PC-3 (cell line): ENCODE measurements at regions not wholly inside any gene's neighbourhood (a gene's known extent, or its start where the extent isn't known, plus 50 kb on each side); places are given as distances from the start of the nearest gene placed in this dataset.

ENCODE experiments used
- ATAC-seq: fragments of 200-7000 bp; cut with Tn5 transposase; 2 replicates; pipeline ENCODE4 v1.9.1; 2020; ENCODE audit warnings: mild to moderate bottlenecking, moderate library complexity
- BruUV-seq: library from RNA; stranded (reverse); fragments of 400-500 nt; replicated peaks from 2 replicates; lab custom pipeline; 2021; lab: Mats Ljungman, UMichigan
- CTCF ChIA-PET: fragments of 300-600 bp; sonication (Branson Sonifier 250); formaldehyde crosslinking; loops from one replicate; lab custom pipeline; 2022; ENCODE audit warnings: antibody characterized with exemption; lab: Charles Lee
- POLR2A ChIA-PET: fragments of 300-600 bp; sonication (Branson Sonifier 250); formaldehyde crosslinking; loops from one replicate; lab custom pipeline; 2022; ENCODE audit warnings: antibody characterized with exemption; ENCODE audit not compliant: unreplicated experiment; lab: Charles Lee
- DNase-seq: peaks from one replicate; pipeline ENCODE4 v3.0.0-alpha.2; 2015
- H2AFZ ChIP-seq: fragments of 300-600 bp; sonication (generic); 2 replicates; pipeline ENCODE4 v1.6.0; 2016; ENCODE audit warnings: antibody characterized with exemption, low read length
- H3F3A ChIP-seq: fragments of 300-600 bp; sonication (generic); one replicate; pipeline ENCODE4 v1.6.0; 2017; ENCODE audit warnings: antibody characterized with exemption, low read length, control low read depth, mild to moderate bottlenecking; ENCODE audit not compliant: unreplicated experiment
- H3K27ac ChIP-seq: fragments of 300-600 bp; sonication (generic); 2 replicates; pipeline ENCODE4 v1.5.1; 2016; ENCODE audit warnings: mild to moderate bottlenecking, low read length
- H3K27me3 ChIP-seq: fragments of 300-600 bp; sonication (generic); 2 replicates; pipeline ENCODE4 v1.6.1; 2016; ENCODE audit warnings: low read length, mixed read lengths
- H3K36me3 ChIP-seq: fragments of 300-600 bp; sonication (generic); 2 replicates; pipeline ENCODE4 v1.6.1; 2016; ENCODE audit warnings: low read depth, mixed run types, low read length, mixed read lengths
- H3K4me1 ChIP-seq: fragments of 300-600 bp; sonication (generic); 2 replicates; pipeline ENCODE4 v1.5.1; 2016; ENCODE audit warnings: low read length; ENCODE audit not compliant: insufficient read depth
- H3K4me2 ChIP-seq: fragments of 300-600 bp; sonication (generic); 2 replicates; pipeline ENCODE4 v1.6.0; 2016; ENCODE audit warnings: low read length
- H3K4me3 ChIP-seq: fragments of 300-600 bp; sonication (generic); 2 replicates; pipeline ENCODE4 v1.5.1; 2016; ENCODE audit warnings: mild to moderate bottlenecking, low read length, mixed read lengths
- H3K79me2 ChIP-seq: fragments of 300-600 bp; sonication (generic); 2 replicates; pipeline ENCODE4 v1.6.1; 2017; ENCODE audit warnings: low read length, mixed read lengths
- H3K9ac ChIP-seq: fragments of 300-600 bp; sonication (generic); 2 replicates; pipeline ENCODE4 v1.6.0; 2016; ENCODE audit warnings: mild to moderate bottlenecking, low read length
- H3K9me2 ChIP-seq: fragments of 300-600 bp; sonication (generic); replicated peaks from 2 replicates; pipeline ENCODE4 v1.6.1; 2016; ENCODE audit warnings: mixed run types, low read length, mixed read lengths
- H3K9me3 ChIP-seq: fragments of 300-600 bp; sonication (generic); 2 replicates; pipeline ENCODE4 v1.6.1; 2016; ENCODE audit warnings: low read length, mixed read lengths
- H4K20me1 ChIP-seq: fragments of 300-600 bp; sonication (generic); 2 replicates; pipeline ENCODE4 v1.6.1; 2016; ENCODE audit warnings: low read length, mixed read lengths
- EZH2 ChIP-seq: fragments of 300-600 bp; sonication (generic); IDR thresholded peaks from one replicate; pipeline ENCODE4 v1.6.1; 2017; ENCODE audit warnings: antibody characterized with exemption, mild to moderate bottlenecking, low read length; ENCODE audit not compliant: unreplicated experiment
- EZH2phosphoT487 ChIP-seq: fragments of 300-600 bp; sonication (generic); IDR thresholded peaks from 2 replicates; pipeline ENCODE4 v1.6.1; 2018; ENCODE audit warnings: mild to moderate bottlenecking, antibody characterized with exemption, low read length, borderline replicate concordance
- intact Hi-C: fragments of 100-400 bp; cut with micrococcal nuclease; formaldehyde crosslinking; loops from 2 replicates; pipeline ENCODE4 v1.9.0; 2023
- TF ChIP-seq, protein P1 (sequence below): fragments of 300-600 bp; sonication (generic); conservative IDR thresholded peaks from 2 replicates; pipeline ENCODE4 v1.5.1; 2017; ENCODE audit warnings: antibody characterized with exemption, low read depth, mild to moderate bottlenecking, low read length

DNA sequence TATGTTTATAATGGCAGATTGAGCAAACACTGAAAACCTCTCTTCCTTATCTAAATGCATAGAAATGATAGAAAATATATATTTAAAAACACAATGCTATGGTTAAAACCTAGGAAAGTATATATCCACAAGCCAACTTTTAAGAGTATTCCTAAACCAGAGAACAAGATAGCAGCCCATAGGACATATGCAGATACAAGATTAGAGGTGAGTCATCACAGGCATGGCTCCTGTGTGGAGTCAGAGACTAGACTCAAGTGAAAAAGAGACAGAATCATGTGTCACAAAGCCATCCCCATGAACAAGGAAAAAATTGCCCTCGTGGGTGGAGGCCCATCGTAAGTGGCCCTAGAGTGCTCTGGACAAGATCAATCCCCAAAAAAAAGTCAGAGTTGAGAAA is 199.4 kb upstream of the PPP2R3A start:
- no peak overlapping the region for H3K4me2 ChIP-seq
- H4K20me1 ChIP-seq = no peaks in the 10 kb centered on the region
- intact Hi-C loops = no loop called here
- no peak for TF ChIP-seq EZH2phosphoT487
- TF ChIP-seq, protein P1, sequence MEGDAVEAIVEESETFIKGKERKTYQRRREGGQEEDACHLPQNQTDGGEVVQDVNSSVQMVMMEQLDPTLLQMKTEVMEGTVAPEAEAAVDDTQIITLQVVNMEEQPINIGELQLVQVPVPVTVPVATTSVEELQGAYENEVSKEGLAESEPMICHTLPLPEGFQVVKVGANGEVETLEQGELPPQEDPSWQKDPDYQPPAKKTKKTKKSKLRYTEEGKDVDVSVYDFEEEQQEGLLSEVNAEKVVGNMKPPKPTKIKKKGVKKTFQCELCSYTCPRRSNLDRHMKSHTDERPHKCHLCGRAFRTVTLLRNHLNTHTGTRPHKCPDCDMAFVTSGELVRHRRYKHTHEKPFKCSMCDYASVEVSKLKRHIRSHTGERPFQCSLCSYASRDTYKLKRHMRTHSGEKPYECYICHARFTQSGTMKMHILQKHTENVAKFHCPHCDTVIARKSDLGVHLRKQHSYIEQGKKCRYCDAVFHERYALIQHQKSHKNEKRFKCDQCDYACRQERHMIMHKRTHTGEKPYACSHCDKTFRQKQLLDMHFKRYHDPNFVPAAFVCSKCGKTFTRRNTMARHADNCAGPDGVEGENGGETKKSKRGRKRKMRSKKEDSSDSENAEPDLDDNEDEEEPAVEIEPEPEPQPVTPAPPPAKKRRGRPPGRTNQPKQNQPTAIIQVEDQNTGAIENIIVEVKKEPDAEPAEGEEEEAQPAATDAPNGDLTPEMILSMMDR = no peak
- POLR2A ChIA-PET = no interaction called here
- H3K27ac ChIP-seq = no peak overlapping the region
- no peak for DNase-seq
- H3K27me3 ChIP-seq = no peaks in the 10 kb centered on the region
- H2AFZ ChIP-seq = no peak overlapping the region
- H3K4me1 ChIP-seq = no peaks in the 10 kb centered on the region
- no peak overlapping the region for H3K9ac ChIP-seq
- BruUV-seq = no TSS peak
- H3K79me2 ChIP-seq = no peaks in the 10 kb centered on the region
- ATAC-seq = no peak
- no peaks in the 10 kb centered on the region for H3K9me3 ChIP-seq
- H3K36me3 ChIP-seq = no peaks in the 10 kb centered on the region
- CTCF ChIA-PET = no interaction called here
- H3K4me3 ChIP-seq = no peak overlapping the region
- H3F3A ChIP-seq = no peaks in the 10 kb centered on the region
- no peaks in the 10 kb centered on the region for H3K9me2 ChIP-seq

DNA sequence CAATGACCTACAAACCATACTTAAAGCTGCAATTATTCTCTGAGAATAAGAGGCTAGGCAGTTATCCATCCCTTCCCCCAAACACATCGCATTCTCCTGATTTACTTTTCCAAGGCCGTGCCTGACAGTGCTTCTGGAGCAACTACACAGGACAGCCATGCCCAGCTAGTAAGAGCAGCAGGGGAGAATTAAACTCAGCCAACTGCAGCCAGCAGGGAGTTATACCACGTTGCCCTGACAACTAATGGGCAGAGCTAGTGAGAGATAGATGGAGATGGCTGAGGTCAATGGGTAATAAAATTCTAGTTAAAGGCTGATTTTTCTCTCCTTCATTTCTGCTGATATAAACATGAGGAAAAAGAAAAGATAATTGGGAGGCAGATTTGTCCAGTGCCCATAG is 193.8 kb upstream of the PPP2R3A start:
- no peaks in the 10 kb centered on the region for H3K4me1 ChIP-seq
- H3K79me2 ChIP-seq = no peaks in the 10 kb centered on the region
- TF ChIP-seq, protein P1 = no peak
- TF ChIP-seq EZH2phosphoT487 (no peak), EZH2 (no peak)
- H3K36me3 ChIP-seq = no peaks in the 10 kb centered on the region
- intact Hi-C loops = no loop called here
- DNase-seq (no peak), ATAC-seq (no peak)
- H3K9ac ChIP-seq = no peak overlapping the region
- H3K27me3 ChIP-seq = no peaks in the 10 kb centered on the region
- no peaks in the 10 kb centered on the region for H3K9me3 ChIP-seq
- ChIA-PET CTCF (no interaction called here), POLR2A (no interaction called here)
- H4K20me1 ChIP-seq = no peaks in the 10 kb centered on the region
- no peak overlapping the region for H3K4me3 ChIP-seq
- BruUV-seq = no TSS peak
- H3F3A ChIP-seq = no peaks in the 10 kb centered on the region
- no peak overlapping the region for H2AFZ ChIP-seq
- H3K9me2 ChIP-seq = no peaks in the 10 kb centered on the region
- H3K27ac ChIP-seq = no peak overlapping the region
- no peak overlapping the region for H3K4me2 ChIP-seq

DNA sequence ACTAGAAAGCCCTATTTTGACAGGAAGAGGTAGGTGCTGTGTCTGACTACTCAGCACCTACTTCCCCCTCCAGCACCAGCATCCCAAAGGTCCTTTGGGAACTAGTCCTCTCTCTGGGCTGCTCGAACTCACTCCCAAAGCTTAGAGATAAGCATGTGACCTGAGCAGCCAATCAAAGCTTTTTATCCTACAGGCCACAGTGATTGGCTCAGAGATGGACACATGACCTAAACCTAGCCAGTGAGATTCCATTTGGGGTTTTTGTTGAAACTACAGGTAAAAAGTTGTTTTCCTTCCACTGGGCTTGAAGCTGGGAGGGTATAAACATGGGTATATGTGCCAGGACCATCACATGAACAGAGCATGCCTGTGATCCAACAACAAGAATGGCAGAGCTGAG is 186.5 kb upstream of the PPP2R3A start:
- TF ChIP-seq EZH2phosphoT487 (no peak), EZH2 (no peak)
- TF ChIP-seq, protein P1 = no peak
- H3K4me2 ChIP-seq = no peak overlapping the region
- H3K9me3 ChIP-seq = no peaks in the 10 kb centered on the region
- intact Hi-C loops = no loop called here
- no peaks in the 10 kb centered on the region for H3K4me1 ChIP-seq
- no peak overlapping the region for H3K4me3 ChIP-seq
- no peak overlapping the region for H3K9ac ChIP-seq
- H3K27ac ChIP-seq = no peak overlapping the region
- H3K36me3 ChIP-seq = no peaks in the 10 kb centered on the region
- CTCF ChIA-PET = no interaction called here
- no peaks in the 10 kb centered on the region for H3F3A ChIP-seq
- no peaks in the 10 kb centered on the region for H4K20me1 ChIP-seq
- no peaks in the 10 kb centered on the region for H3K9me2 ChIP-seq
- POLR2A ChIA-PET = no interaction called here
- ATAC-seq (no peak), DNase-seq (no peak)
- no peaks in the 10 kb centered on the region for H3K79me2 ChIP-seq
- no TSS peak for BruUV-seq
- no peaks in the 10 kb centered on the region for H3K27me3 ChIP-seq
- H2AFZ ChIP-seq = no peak overlapping the region
